Sigmoid colon (tissue), 6 donors: ENCODE measurements at regions not wholly inside any gene's neighbourhood (a gene's known extent, or its start where the extent isn't known, plus 50 kb on each side); places are given as distances from the start of the nearest gene placed in this dataset.

ENCODE experiments used
- DNase-seq: peaks from one replicate; pipeline ENCODE4 v3.0.0-alpha.2; 2019
- H3K27ac ChIP-seq, 4 donors: fragments of 200-600 bp; sonication (generic); one replicate each; pipeline ENCODE4 v1.5.1; 2016 to 2019; ENCODE audit warnings: mild to moderate bottlenecking in 1 of 4
- H3K27me3 ChIP-seq, 3 donors: fragments of 200-600 bp; sonication (generic); one replicate each; pipeline ENCODE4 v1.5.1; 2019; ENCODE audit warnings: mild to moderate bottlenecking in 1 of 3
- H3K36me3 ChIP-seq, 4 donors: fragments of 200-600 bp; sonication (generic); one replicate each; pipeline ENCODE4 v1.5.1; 2016 to 2019
- H3K4me1 ChIP-seq, 4 donors: fragments of 200-600 bp; sonication (generic); one replicate each; pipeline ENCODE4 v1.5.1; 2017 to 2019
- H3K4me3 ChIP-seq, 4 donors: fragments of 200-600 bp; sonication (generic); one replicate each; pipeline ENCODE4 v1.5.1; 2017 to 2019; ENCODE audit warnings: mild to moderate bottlenecking in 2 of 4, moderate library complexity in 1 of 4
- H3K9me3 ChIP-seq, 4 donors: fragments of 200-600 bp in 3 of 4; sonication (generic) in 3 of 4; one replicate each; pipeline versions ENCODE4 v1.5.1 to v1.6.1; 2013 to 2019
- CTCF ChIP-seq, 4 experiments: fragments of 450-650 bp in 3 of 4; fragments of 200-600 bp in 1 of 4; IDR thresholded peaks; one replicate each; pipeline ENCODE4 v1.5.1; 2016 to 2019; ENCODE audit warnings: antibody characterized with exemption in 4 of 4, mild to moderate bottlenecking in 3 of 4, moderate library complexity in 2 of 4
- EP300 ChIP-seq, 4 donors: sonication (generic); formaldehyde crosslinking; IDR thresholded peaks; one replicate each; pipeline ENCODE4 v1.6.1; 2017; ENCODE audit warnings: antibody characterized with exemption in 4 of 4
- POLR2A ChIP-seq, 2 donors: fragments of 450-650 bp; IDR thresholded peaks; one replicate each; pipeline ENCODE4 v1.6.1; 2016; ENCODE audit warnings: antibody characterized with exemption in 2 of 2, mild to moderate bottlenecking in 2 of 2, moderate library complexity in 2 of 2
- POLR2AphosphoS5 ChIP-seq, 4 donors: sonication (generic); formaldehyde crosslinking; IDR thresholded peaks; one replicate each; pipeline ENCODE4 v1.6.1; 2017; ENCODE audit warnings: antibody characterized with exemption in 4 of 4
- WGBS, 2 donors: extraction: QIAGEN DNeasy Blood & Tissue Kit; methylation state at CpG; one replicate each; pipeline ENCODE4 v1.1.7; 2013; 5-methylcytosine and 5-hydroxymethylcytosine counted together
- intact Hi-C: fragments of 100-400 bp; cut with DNase I; formaldehyde crosslinking; loops from one replicate; pipeline ENCODE4 v1.15.1; 2023
- donor health status: healthy with polysubstance abuse.
- donor health status: healthy.

GRCh38 chr12:77253321-77253720 lies 188.0 kb upstream of the E2F7 start:
- no peak for DNase-seq
- TF ChIP-seq EP300 (IDR thresholded peaks at IDR 0.05) (no peak), POLR2A (IDR thresholded peaks at IDR 0.05) (no peak), POLR2AphosphoS5 (IDR thresholded peaks at IDR 0.05) (no peak), CTCF (IDR thresholded peaks at IDR 0.05) (no peak)
- intact Hi-C loops, result no loop called here
- H3K36me3 ChIP-seq, result no peaks in the 10 kb centered on the region
- no peak overlapping the region for H3K27ac ChIP-seq
- H3K4me3 ChIP-seq, result no peak overlapping the region
- whole genome bisulfite sequencing, 2 donors, result 14 to 62% methylated on average over 2 of the region's 2 CpGs
- H3K4me1 ChIP-seq, result no peaks in the 10 kb centered on the region
- H3K9me3 ChIP-seq, result peaks cover 0 to 2% (median 0%) of the 10 kb centered on the region in 4 donors
- H3K27me3 ChIP-seq, result no peaks in the 10 kb centered on the region

GRCh38 chr12:77251799-77252198 lies 186.4 kb upstream of the E2F7 start:
- no peaks in the 10 kb centered on the region for H3K36me3 ChIP-seq
- H3K27me3 ChIP-seq, result no peaks in the 10 kb centered on the region
- no peaks in the 10 kb centered on the region for H3K4me1 ChIP-seq
- 84 to 88% methylated on average over 2 of the region's 2 CpGs for WGBS, 2 donors
- TF ChIP-seq POLR2A (IDR thresholded peaks at IDR 0.05) (no peak), POLR2AphosphoS5 (IDR thresholded peaks at IDR 0.05) (no peak), CTCF (IDR thresholded peaks at IDR 0.05) (no peak), EP300 (IDR thresholded peaks at IDR 0.05) (no peak)
- intact Hi-C loops, result no loop called here
- H3K27ac ChIP-seq, result no peak overlapping the region
- H3K9me3 ChIP-seq, result peaks cover 0 to 2% (median 0%) of the 10 kb centered on the region in 4 donors
- H3K4me3 ChIP-seq, result no peak overlapping the region
- DNase-seq, result no peak

- Histone ChIP-seq H3K9me3 (no peaks in the 10 kb centered on the region), H3K27me3 (no peaks in the 10 kb centered on the region), H3K4me1 (no peaks in the 10 kb centered on the region), H3K36me3 (no peaks in the 10 kb centered on the region), H3K27ac (no peak overlapping the region), H3K4me3 (no peak overlapping the region)
- no peak for DNase-seq
- TF ChIP-seq CTCF (IDR thresholded peaks at IDR 0.05) (no peak), POLR2A (IDR thresholded peaks at IDR 0.05) (no peak)
- WGBS, 2 donors, result 95 to 96% methylated on average over 5 of the region's 5 CpGs
- intact Hi-C loops, result no loop called here
These were observed 184.5 kb upstream of the E2F7 start for GRCh38 chr12:77249892-77250291.

GRCh38 chr12:77248036-77248435 lies 182.7 kb upstream of the E2F7 start:
- intact Hi-C loops, result no loop called here
- H3K4me3 ChIP-seq, result no peak overlapping the region
- no peak overlapping the region for H3K27ac ChIP-seq
- 87 to 95% methylated on average over 2 of the region's 2 CpGs for WGBS, 2 donors
- no peak for DNase-seq
- TF ChIP-seq POLR2A (IDR thresholded peaks at IDR 0.05) (no peak), EP300 (IDR thresholded peaks at IDR 0.05) (no peak), POLR2AphosphoS5 (IDR thresholded peaks at IDR 0.05) (no peak)
- no peaks in the 10 kb centered on the region for H3K4me1 ChIP-seq
- H3K9me3 ChIP-seq, result no peaks in the 10 kb centered on the region
- H3K36me3 ChIP-seq, result no peaks in the 10 kb centered on the region
- H3K27me3 ChIP-seq, result no peaks in the 10 kb centered on the region

GRCh38 chr12:77247542-77247941 lies 182.2 kb upstream of the E2F7 start:
- no peak for TF ChIP-seq POLR2AphosphoS5 (IDR thresholded peaks at IDR 0.05)
- no peaks in the 10 kb centered on the region for H3K4me1 ChIP-seq
- DNase-seq, result no peak
- WGBS, 2 donors, result 72 to 81% methylated on average over 3 of the region's 3 CpGs
- no peaks in the 10 kb centered on the region for H3K36me3 ChIP-seq
- no peak overlapping the region for H3K27ac ChIP-seq
- H3K27me3 ChIP-seq, result no peaks in the 10 kb centered on the region
- H3K4me3 ChIP-seq, result no peak overlapping the region
- intact Hi-C loops, result no loop called here
- H3K9me3 ChIP-seq, result no peaks in the 10 kb centered on the region

- Histone ChIP-seq H3K27me3 (no peaks in the 10 kb centered on the region), H3K4me3 (no peak overlapping the region), H3K27ac (no peak overlapping the region), H3K4me1 (no peaks in the 10 kb centered on the region), H3K36me3 (no peaks in the 10 kb centered on the region), H3K9me3 (no peaks in the 10 kb centered on the region)
- DNase-seq, result no peak
- intact Hi-C loops, result no loop called here
- 18 to 61% methylated on average over 4 of the region's 4 CpGs for WGBS, 2 donors
- TF ChIP-seq POLR2AphosphoS5 (IDR thresholded peaks at IDR 0.05), result no peak
- no peak for TF ChIP-seq EP300 (IDR thresholded peaks at IDR 0.05)
- TF ChIP-seq CTCF (IDR thresholded peaks at IDR 0.05), result no peak
- TF ChIP-seq POLR2A (IDR thresholded peaks at IDR 0.05), result no peak
These were observed 178.0 kb upstream of the E2F7 start for GRCh38 chr12:77243345-77243744.
